GM10847 (cell line): ENCODE measurements at regions not wholly inside any gene's neighbourhood (a gene's known extent, or its start where the extent isn't known, plus 50 kb on each side); places are given as distances from the start of the nearest gene placed in this dataset.

Experiments used
- POLR2A ChIP-seq: IDR thresholded peaks from 2 replicates; pipeline ENCODE4 v1.6.1; 2011; ENCODE audit not compliant: insufficient read length; ENCODE audit errors: extremely low read depth

GRCh38 chr4:184313058-184313581 lies 95.4 kb upstream of the ENPP6 start:
- no peak for TF ChIP-seq POLR2A

GRCh38 chr4:184312126-184312525 lies 94.5 kb upstream of the ENPP6 start:
- TF ChIP-seq POLR2A = no peak

GRCh38 chr4:184310881-184311709 lies 93.4 kb upstream of the ENPP6 start:
- TF ChIP-seq POLR2A = no peak

GRCh38 chr4:184310171-184310567 lies 92.5 kb upstream of the ENPP6 start:
- no peak for TF ChIP-seq POLR2A

GRCh38 chr4:184309241-184310170 lies 91.8 kb upstream of the ENPP6 start:
- no peak for TF ChIP-seq POLR2A

- TF ChIP-seq POLR2A = no peak
These were observed 89.3 kb upstream of the ENPP6 start for GRCh38 chr4:184306949-184307348.

GRCh38 chr4:184306470-184306869 lies 88.8 kb upstream of the ENPP6 start:
- TF ChIP-seq POLR2A = no peak

- TF ChIP-seq POLR2A = no peak
These were observed 83.1 kb upstream of the ENPP6 start for GRCh38 chr4:184300816-184301215.

- TF ChIP-seq POLR2A = no peak
These were observed 80.6 kb upstream of the ENPP6 start for GRCh38 chr4:184298254-184298653.

- TF ChIP-seq POLR2A = no peak
These were observed 77.5 kb upstream of the ENPP6 start for GRCh38 chr4:184295206-184295605.

- no peak for TF ChIP-seq POLR2A
These were observed 77.0 kb upstream of the ENPP6 start for GRCh38 chr4:184294606-184295133.

GRCh38 chr4:184293552-184293951 lies 75.9 kb upstream of the ENPP6 start:
- TF ChIP-seq POLR2A = no peak

GRCh38 chr4:184292877-184293276 lies 75.2 kb upstream of the ENPP6 start:
- no peak for TF ChIP-seq POLR2A

- no peak for TF ChIP-seq POLR2A
These were observed 74.8 kb upstream of the ENPP6 start for GRCh38 chr4:184292465-184292867.

- TF ChIP-seq POLR2A = no peak
These were observed 71.5 kb upstream of the ENPP6 start for GRCh38 chr4:184289179-184289535.
